ENCODE measurements at regions not wholly inside any gene's neighbourhood (a gene's known extent, or its start where the extent isn't known, plus 50 kb on each side); places are given as distances from the start of the nearest gene placed in this dataset.

GRCh38 chr3:194768586-194768985, 82.9 kb downstream of the FAM43A start:
- no peak overlapping the region for H3K4me3 ChIP-seq (ENCODE audit: low read depth, low read length)
- TF ChIP-seq, protein P1, sequence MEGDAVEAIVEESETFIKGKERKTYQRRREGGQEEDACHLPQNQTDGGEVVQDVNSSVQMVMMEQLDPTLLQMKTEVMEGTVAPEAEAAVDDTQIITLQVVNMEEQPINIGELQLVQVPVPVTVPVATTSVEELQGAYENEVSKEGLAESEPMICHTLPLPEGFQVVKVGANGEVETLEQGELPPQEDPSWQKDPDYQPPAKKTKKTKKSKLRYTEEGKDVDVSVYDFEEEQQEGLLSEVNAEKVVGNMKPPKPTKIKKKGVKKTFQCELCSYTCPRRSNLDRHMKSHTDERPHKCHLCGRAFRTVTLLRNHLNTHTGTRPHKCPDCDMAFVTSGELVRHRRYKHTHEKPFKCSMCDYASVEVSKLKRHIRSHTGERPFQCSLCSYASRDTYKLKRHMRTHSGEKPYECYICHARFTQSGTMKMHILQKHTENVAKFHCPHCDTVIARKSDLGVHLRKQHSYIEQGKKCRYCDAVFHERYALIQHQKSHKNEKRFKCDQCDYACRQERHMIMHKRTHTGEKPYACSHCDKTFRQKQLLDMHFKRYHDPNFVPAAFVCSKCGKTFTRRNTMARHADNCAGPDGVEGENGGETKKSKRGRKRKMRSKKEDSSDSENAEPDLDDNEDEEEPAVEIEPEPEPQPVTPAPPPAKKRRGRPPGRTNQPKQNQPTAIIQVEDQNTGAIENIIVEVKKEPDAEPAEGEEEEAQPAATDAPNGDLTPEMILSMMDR (IDR thresholded peaks at IDR 0.05; ENCODE audit: low read depth, low read length, missing control alignments) = no peak
- no peak for DNase-seq (ENCODE audit: low read depth)

- TF ChIP-seq, protein P1 (IDR thresholded peaks at IDR 0.05; ENCODE audit: low read depth, low read length, missing control alignments) = no peak
- peak overlapping the region; percentile 40 for H3K4me3 ChIP-seq (ENCODE audit: low read depth, low read length)
- peak; percentile 98 for DNase-seq (ENCODE audit: low read depth)
Measured at GRCh38 chr3:194769020-194769643, 83.4 kb downstream of the FAM43A start.

- no peak for DNase-seq (ENCODE audit: low read depth)
- H3K4me3 ChIP-seq (ENCODE audit: low read depth, low read length) = no peak overlapping the region
- TF ChIP-seq, protein P1 (IDR thresholded peaks at IDR 0.05; ENCODE audit: low read depth, low read length, missing control alignments) = no peak
Measured at GRCh38 chr3:194772241-194773000, 86.7 kb downstream of the FAM43A start.

DNA sequence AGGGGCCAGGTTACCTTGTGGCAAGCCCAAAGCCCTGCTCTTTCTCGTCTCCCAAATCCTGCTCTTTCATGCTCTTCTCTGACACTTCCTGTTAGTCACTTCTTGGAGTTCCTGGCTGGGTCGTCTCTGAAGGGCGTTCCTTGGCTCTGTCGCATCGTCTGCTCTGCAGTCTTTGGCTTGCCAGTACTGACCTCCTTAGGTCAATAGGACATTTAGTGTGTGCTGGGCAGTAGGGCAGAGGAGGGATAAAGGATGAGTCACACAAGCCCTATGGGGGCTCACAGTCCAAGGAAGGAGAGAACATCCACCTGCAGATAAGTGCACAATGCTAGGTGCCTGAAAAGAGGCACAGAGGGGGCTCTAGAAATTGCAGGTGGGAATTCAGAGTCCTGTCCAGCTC, 87.5 kb downstream of the FAM43A start:
- no peak overlapping the region for H3K4me3 ChIP-seq (ENCODE audit: low read depth, low read length)
- TF ChIP-seq, protein P1 (IDR thresholded peaks at IDR 0.05; ENCODE audit: low read depth, low read length, missing control alignments) = no peak
- DNase-seq (ENCODE audit: low read depth) = no peak

DNA sequence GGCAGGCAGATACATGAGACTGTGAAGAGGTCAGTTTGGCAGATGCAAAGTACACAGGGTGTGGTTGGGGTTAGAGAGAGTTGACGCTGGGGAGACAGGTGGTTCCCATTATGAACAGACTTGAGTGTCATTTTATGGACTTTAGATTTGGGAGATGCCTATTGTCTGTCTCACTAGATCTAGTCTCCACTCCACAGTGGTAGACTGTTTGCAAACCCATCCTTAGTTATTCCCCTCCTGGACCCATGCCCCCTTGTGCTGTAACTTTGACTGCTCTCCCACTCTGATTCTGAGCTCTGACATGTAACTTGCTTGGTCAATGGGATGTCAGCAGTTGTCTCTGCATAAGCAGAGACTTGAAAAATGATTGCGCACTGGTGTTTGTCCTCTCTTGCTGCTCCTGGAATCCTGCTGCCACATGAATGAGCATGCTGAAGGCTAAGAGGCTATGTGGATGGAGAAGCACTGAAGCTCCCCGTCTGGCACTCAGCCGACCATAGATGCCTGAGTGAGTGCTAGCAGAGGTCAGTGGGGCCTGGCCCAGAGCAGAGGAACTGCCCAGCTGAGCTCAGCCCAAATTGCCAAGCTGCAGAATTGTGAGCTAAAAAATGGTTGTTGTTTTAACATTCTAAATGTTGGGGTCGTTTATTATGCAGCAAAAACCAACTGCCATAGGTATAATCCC, 88.2 kb downstream of the FAM43A start:
- DNase-seq (ENCODE audit: low read depth) = no peak
- no peak overlapping the region for H3K4me3 ChIP-seq (ENCODE audit: low read depth, low read length)
- TF ChIP-seq, protein P1 (IDR thresholded peaks at IDR 0.05; ENCODE audit: low read depth, low read length, missing control alignments) = no peak

- DNase-seq (ENCODE audit: low read depth) = no peak
- H3K4me3 ChIP-seq (ENCODE audit: low read depth, low read length) = no peak overlapping the region
- TF ChIP-seq, protein P1 (IDR thresholded peaks at IDR 0.05; ENCODE audit: low read depth, low read length, missing control alignments) = no peak
Measured at GRCh38 chr3:194775266-194775665, 89.6 kb downstream of the FAM43A start.

All from GM12864 (cell line).